ENCODE measurements at regions not wholly inside any gene's neighbourhood (a gene's known extent, or its start where the extent isn't known, plus 50 kb on each side); places are given as distances from the start of the nearest gene placed in this dataset.

- H3K79me2 ChIP-seq (ENCODE audit: insufficient read depth, low read length): no peaks in the 10 kb centered on the region
- no peaks in the 10 kb centered on the region for H3K27me3 ChIP-seq (ENCODE audit: insufficient read depth, low read length)
- H3K27ac ChIP-seq (ENCODE audit: low read depth, low read length): no peak overlapping the region
- no peak overlapping the region for H3K4me2 ChIP-seq (ENCODE audit: insufficient read depth, low read length)
- H3K36me3 ChIP-seq (ENCODE audit: insufficient read depth, low read length): no peaks in the 10 kb centered on the region
- no peaks in the 10 kb centered on the region for H3K4me1 ChIP-seq (ENCODE audit: insufficient read depth, low read length)
- DNase-seq (ENCODE audit: insufficient read length, low spot score, missing footprints): no peak
- no peaks in the 10 kb centered on the region for H3K9me3 ChIP-seq (ENCODE audit: low read depth, low read length)
- no peak for TF ChIP-seq CTCF (IDR thresholded peaks at IDR 0.05; ENCODE audit: extremely low read depth, low read depth, low read length)
- H4K20me1 ChIP-seq (ENCODE audit: insufficient read depth, low read length): no peaks in the 10 kb centered on the region
- no peak overlapping the region for H3K4me3 ChIP-seq (ENCODE audit: insufficient read depth, low read length)
- no peak overlapping the region for H2AFZ ChIP-seq (ENCODE audit: low read length)
These were observed 415.8 kb upstream of the NOVA1 start for GRCh38 chr14:27013678-27014077.

- TF ChIP-seq CTCF (IDR thresholded peaks at IDR 0.05; ENCODE audit: extremely low read depth, low read depth, low read length): no peak
- no peak overlapping the region for H3K4me2 ChIP-seq (ENCODE audit: insufficient read depth, low read length)
- no peaks in the 10 kb centered on the region for H3K27me3 ChIP-seq (ENCODE audit: insufficient read depth, low read length)
These were observed 417.2 kb upstream of the NOVA1 start for GRCh38 chr14:27015065-27015464.

GRCh38 chr14:27025648-27026047 is 427.8 kb upstream of the NOVA1 start:
- H3K4me3 ChIP-seq (ENCODE audit: insufficient read depth, low read length): no peak overlapping the region
- no peak for TF ChIP-seq CTCF (IDR thresholded peaks at IDR 0.05; ENCODE audit: extremely low read depth, low read depth, low read length)
- H3K36me3 ChIP-seq (ENCODE audit: insufficient read depth, low read length): no peaks in the 10 kb centered on the region
- no peaks in the 10 kb centered on the region for H3K27me3 ChIP-seq (ENCODE audit: insufficient read depth, low read length)
- H3K4me2 ChIP-seq (ENCODE audit: insufficient read depth, low read length): no peak overlapping the region
- H3K27ac ChIP-seq (ENCODE audit: low read depth, low read length): no peak overlapping the region
- H4K20me1 ChIP-seq (ENCODE audit: insufficient read depth, low read length): no peaks in the 10 kb centered on the region
- H3K79me2 ChIP-seq (ENCODE audit: insufficient read depth, low read length): no peaks in the 10 kb centered on the region
- H3K4me1 ChIP-seq (ENCODE audit: insufficient read depth, low read length): no peaks in the 10 kb centered on the region
- H3K9me3 ChIP-seq (ENCODE audit: low read depth, low read length): peaks cover 11% of the 10 kb centered on the region
- no peak overlapping the region for H2AFZ ChIP-seq (ENCODE audit: low read length)
- no peak for DNase-seq (ENCODE audit: insufficient read length, low spot score, missing footprints)

More at GRCh38 chr14:27015065-27015464, 417.2 kb upstream of the NOVA1 start:
- Histone ChIP-seq H2AFZ (ENCODE audit: low read length) (no peak overlapping the region), H3K4me1 (ENCODE audit: insufficient read depth, low read length) (no peaks in the 10 kb centered on the region), H3K79me2 (ENCODE audit: insufficient read depth, low read length) (no peaks in the 10 kb centered on the region), H3K4me3 (ENCODE audit: insufficient read depth, low read length) (no peak overlapping the region), H4K20me1 (ENCODE audit: insufficient read depth, low read length) (no peaks in the 10 kb centered on the region), H3K36me3 (ENCODE audit: insufficient read depth, low read length) (no peaks in the 10 kb centered on the region), H3K27ac (ENCODE audit: low read depth, low read length) (no peak overlapping the region), H3K9me3 (ENCODE audit: low read depth, low read length) (no peaks in the 10 kb centered on the region)
- no peak for DNase-seq (ENCODE audit: insufficient read length, low spot score, missing footprints)

- Histone ChIP-seq H3K79me2 (ENCODE audit: insufficient read depth, low read length) (no peaks in the 10 kb centered on the region), H3K4me1 (ENCODE audit: insufficient read depth, low read length) (no peaks in the 10 kb centered on the region), H3K27ac (ENCODE audit: low read depth, low read length) (no peak overlapping the region), H3K4me2 (ENCODE audit: insufficient read depth, low read length) (no peak overlapping the region), H3K4me3 (ENCODE audit: insufficient read depth, low read length) (no peak overlapping the region), H3K27me3 (ENCODE audit: insufficient read depth, low read length) (no peaks in the 10 kb centered on the region), H2AFZ (ENCODE audit: low read length) (no peak overlapping the region), H4K20me1 (ENCODE audit: insufficient read depth, low read length) (no peaks in the 10 kb centered on the region), H3K36me3 (ENCODE audit: insufficient read depth, low read length) (no peaks in the 10 kb centered on the region), H3K9me3 (ENCODE audit: low read depth, low read length) (peaks cover 11% of the 10 kb centered on the region)
- TF ChIP-seq CTCF (IDR thresholded peaks at IDR 0.05; ENCODE audit: extremely low read depth, low read depth, low read length): no peak
- no peak for DNase-seq (ENCODE audit: insufficient read length, low spot score, missing footprints)
These were observed 428.3 kb upstream of the NOVA1 start for GRCh38 chr14:27026097-27026496.
